ENCODE measurements at regions not wholly inside any gene's neighbourhood (a gene's known extent, or its start where the extent isn't known, plus 50 kb on each side); places are given as distances from the start of the nearest gene placed in this dataset.
A peak's percentile ranks its signal among the peaks of the same experiment; 100 is the strongest.
"Not testable (repeated sequence)": the region's sequence is repeated elsewhere in the genome, so short reads cannot be mapped to it uniquely, and the experiment has no call there.

DNA sequence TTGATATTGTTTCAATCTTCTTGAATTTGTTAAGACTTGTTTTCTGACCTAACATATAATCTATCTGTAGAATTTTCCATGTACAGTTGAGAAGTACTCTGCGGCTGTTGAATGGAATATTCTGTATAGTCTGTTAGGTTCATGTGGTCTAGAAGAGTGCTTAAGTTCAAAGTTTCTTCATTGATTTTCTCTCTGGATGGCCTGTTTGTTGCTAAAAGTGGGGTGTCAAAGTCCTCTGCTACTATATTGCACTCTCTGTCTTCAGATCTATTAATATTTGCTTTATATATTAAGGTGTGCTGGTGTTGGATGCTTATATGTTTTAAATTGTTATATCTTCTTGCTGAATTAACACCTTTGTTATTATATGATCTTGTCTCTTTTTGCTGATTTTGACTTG, 290.9 kb upstream of the STXBP6 start:
- TF ChIP-seq, protein P1, sequence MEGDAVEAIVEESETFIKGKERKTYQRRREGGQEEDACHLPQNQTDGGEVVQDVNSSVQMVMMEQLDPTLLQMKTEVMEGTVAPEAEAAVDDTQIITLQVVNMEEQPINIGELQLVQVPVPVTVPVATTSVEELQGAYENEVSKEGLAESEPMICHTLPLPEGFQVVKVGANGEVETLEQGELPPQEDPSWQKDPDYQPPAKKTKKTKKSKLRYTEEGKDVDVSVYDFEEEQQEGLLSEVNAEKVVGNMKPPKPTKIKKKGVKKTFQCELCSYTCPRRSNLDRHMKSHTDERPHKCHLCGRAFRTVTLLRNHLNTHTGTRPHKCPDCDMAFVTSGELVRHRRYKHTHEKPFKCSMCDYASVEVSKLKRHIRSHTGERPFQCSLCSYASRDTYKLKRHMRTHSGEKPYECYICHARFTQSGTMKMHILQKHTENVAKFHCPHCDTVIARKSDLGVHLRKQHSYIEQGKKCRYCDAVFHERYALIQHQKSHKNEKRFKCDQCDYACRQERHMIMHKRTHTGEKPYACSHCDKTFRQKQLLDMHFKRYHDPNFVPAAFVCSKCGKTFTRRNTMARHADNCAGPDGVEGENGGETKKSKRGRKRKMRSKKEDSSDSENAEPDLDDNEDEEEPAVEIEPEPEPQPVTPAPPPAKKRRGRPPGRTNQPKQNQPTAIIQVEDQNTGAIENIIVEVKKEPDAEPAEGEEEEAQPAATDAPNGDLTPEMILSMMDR (IDR thresholded peaks at IDR 0.05; ENCODE audit: poor library complexity, severe bottlenecking): no peak
- ATAC-seq (ENCODE audit: low read depth) (no peak), DNase-seq (ENCODE audit: low spot score) (no peak)
- Histone ChIP-seq H3K4me3 (ENCODE audit: severe bottlenecking) (no peak overlapping the region), H3K4me1 (ENCODE audit: insufficient read depth, poor library complexity, severe bottlenecking) (no peaks in the 10 kb centered on the region), H3K9me3 (ENCODE audit: severe bottlenecking) (peaks cover 4% of the 10 kb centered on the region), H3K27ac (ENCODE audit: poor library complexity, severe bottlenecking) (no peak overlapping the region), H3K27me3 (ENCODE audit: insufficient read depth, poor library complexity, severe bottlenecking) (no peaks in the 10 kb centered on the region), H3K36me3 (ENCODE audit: low read depth) (0 out of 2 replicates have a peak, but pooled peaks cover 3% of the 10 kb centered on the region)

DNA sequence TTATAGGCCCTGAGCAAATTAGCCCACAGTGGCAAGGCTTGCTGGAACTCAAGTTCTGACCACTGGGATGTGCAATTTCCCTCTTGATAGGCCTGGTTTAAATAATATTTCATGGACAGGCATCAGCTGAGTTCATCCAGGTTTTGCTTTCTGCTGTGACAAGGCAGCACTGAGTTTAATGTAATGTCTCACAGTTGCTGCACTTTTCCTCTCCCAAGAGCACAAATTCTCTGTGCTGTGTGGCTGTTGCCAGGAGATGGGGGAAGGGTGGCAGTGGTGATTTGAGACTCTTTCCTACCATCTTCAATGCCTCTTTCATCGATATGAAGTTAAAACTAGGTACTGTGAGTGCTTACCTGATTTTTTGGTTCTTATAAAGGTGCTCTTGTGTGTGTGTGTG, 272.8 kb upstream of the STXBP6 start:
- no peak for DNase-seq (ENCODE audit: low spot score)
- ATAC-seq (ENCODE audit: low read depth): no peak
- Histone ChIP-seq H3K9me3 (ENCODE audit: severe bottlenecking) (no peaks in the 10 kb centered on the region), H3K27ac (ENCODE audit: poor library complexity, severe bottlenecking) (no peak overlapping the region), H3K4me3 (ENCODE audit: severe bottlenecking) (no peak overlapping the region), H3K36me3 (ENCODE audit: low read depth) (no peaks in the 10 kb centered on the region), H3K27me3 (ENCODE audit: insufficient read depth, poor library complexity, severe bottlenecking) (no peaks in the 10 kb centered on the region), H3K4me1 (ENCODE audit: insufficient read depth, poor library complexity, severe bottlenecking) (no peaks in the 10 kb centered on the region)
- TF ChIP-seq, protein P1 (IDR thresholded peaks at IDR 0.05; ENCODE audit: poor library complexity, severe bottlenecking): no peak

DNA sequence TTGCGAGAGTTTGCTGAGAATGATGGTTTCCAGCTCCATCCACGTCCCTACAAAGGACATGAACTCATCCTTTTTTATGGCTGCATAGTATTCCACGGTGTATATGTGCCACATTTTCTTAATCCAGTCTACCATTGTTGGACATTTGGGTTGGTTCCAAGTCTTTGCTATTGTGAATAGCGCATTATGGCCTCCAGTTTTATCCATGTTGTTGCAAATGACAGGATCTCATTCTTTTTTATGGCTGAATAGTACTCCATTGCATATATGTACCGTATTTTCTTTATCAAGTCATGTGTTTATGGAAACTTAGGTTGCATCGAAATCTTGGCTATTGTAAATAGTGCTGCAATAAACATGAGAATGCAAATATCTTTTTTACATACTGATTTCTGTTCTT, 266.1 kb upstream of the STXBP6 start:
- H3K9me3 ChIP-seq (ENCODE audit: severe bottlenecking); H3K4me1 ChIP-seq (ENCODE audit: insufficient read depth, poor library complexity, severe bottlenecking); H3K27ac ChIP-seq (ENCODE audit: poor library complexity, severe bottlenecking); ATAC-seq (ENCODE audit: low read depth); DNase-seq (ENCODE audit: low spot score); H3K27me3 ChIP-seq (ENCODE audit: insufficient read depth, poor library complexity, severe bottlenecking); H3K36me3 ChIP-seq (ENCODE audit: low read depth); H3K4me3 ChIP-seq (ENCODE audit: severe bottlenecking): not testable (repeated sequence)

DNA sequence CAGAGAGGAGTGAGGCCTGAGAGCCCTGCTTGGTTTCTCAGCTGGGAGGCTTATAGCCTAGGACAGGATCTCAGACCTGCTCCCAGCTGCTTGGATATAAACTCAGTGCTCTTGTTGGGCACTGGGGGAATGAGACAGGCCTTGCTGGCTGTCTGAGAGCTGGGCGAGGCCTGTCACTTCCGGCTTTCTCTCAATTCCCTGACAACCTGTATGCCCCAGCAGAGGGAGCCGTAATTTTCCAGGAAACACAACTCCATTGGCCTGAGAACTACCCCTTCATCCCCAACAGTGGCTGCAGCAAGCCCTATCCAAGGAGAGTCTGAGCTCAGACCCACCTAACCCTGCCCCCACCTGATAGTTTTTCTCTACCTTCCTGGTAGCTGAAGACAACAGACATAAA, 258.3 kb upstream of the STXBP6 start:
- H3K9me3 ChIP-seq (ENCODE audit: severe bottlenecking): no peaks in the 10 kb centered on the region
- H3K4me3 ChIP-seq (ENCODE audit: severe bottlenecking): no peak overlapping the region
- TF ChIP-seq, protein P1 (IDR thresholded peaks at IDR 0.05; ENCODE audit: poor library complexity, severe bottlenecking): no peak
- no peaks in the 10 kb centered on the region for H3K27me3 ChIP-seq (ENCODE audit: insufficient read depth, poor library complexity, severe bottlenecking)
- DNase-seq (ENCODE audit: low spot score) (no peak), ATAC-seq (ENCODE audit: low read depth) (peak; percentile 38; the same call in 2 of the 3 replicates)
- no peaks in the 10 kb centered on the region for H3K4me1 ChIP-seq (ENCODE audit: insufficient read depth, poor library complexity, severe bottlenecking)
- no peak overlapping the region for H3K27ac ChIP-seq (ENCODE audit: poor library complexity, severe bottlenecking)
- no peaks in the 10 kb centered on the region for H3K36me3 ChIP-seq (ENCODE audit: low read depth)

DNA sequence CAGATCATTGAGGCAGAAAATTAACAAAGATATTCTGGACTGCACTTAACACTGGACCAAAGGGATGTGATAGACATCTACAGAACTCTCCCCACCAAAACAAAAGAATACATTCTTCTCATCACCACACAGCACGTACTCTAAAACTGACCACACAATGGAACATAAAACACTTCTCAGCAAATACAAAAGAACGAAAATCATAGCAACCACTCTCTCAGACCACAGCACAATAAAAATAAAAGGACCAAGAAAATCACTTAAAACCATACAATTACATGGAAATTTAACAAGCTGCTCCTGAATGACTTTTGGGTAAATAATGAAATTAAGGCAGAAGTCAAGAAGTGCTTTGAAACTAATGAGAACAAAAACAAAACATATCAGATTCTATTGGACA, 254.0 kb upstream of the STXBP6 start:
- H3K9me3 ChIP-seq (ENCODE audit: severe bottlenecking): no peaks in the 10 kb centered on the region
- ATAC-seq (ENCODE audit: low read depth) (no peak), DNase-seq (ENCODE audit: low spot score) (no peak)
- no peaks in the 10 kb centered on the region for H3K4me1 ChIP-seq (ENCODE audit: insufficient read depth, poor library complexity, severe bottlenecking)
- H3K36me3 ChIP-seq (ENCODE audit: low read depth): no peaks in the 10 kb centered on the region
- no peak overlapping the region for H3K4me3 ChIP-seq (ENCODE audit: severe bottlenecking)
- no peak overlapping the region for H3K27ac ChIP-seq (ENCODE audit: poor library complexity, severe bottlenecking)
- TF ChIP-seq, protein P1 (IDR thresholded peaks at IDR 0.05; ENCODE audit: poor library complexity, severe bottlenecking): no peak
- H3K27me3 ChIP-seq (ENCODE audit: insufficient read depth, poor library complexity, severe bottlenecking): no peaks in the 10 kb centered on the region

Measured in RWPE2 (cell line).